ENCODE measurements at regions not wholly inside any gene's neighbourhood (a gene's known extent, or its start where the extent isn't known, plus 50 kb on each side); places are given as distances from the start of the nearest gene placed in this dataset.
"Not testable (repeated sequence)": the region's sequence is repeated elsewhere in the genome, so short reads cannot be mapped to it uniquely, and the experiment has no call there.

DNA sequence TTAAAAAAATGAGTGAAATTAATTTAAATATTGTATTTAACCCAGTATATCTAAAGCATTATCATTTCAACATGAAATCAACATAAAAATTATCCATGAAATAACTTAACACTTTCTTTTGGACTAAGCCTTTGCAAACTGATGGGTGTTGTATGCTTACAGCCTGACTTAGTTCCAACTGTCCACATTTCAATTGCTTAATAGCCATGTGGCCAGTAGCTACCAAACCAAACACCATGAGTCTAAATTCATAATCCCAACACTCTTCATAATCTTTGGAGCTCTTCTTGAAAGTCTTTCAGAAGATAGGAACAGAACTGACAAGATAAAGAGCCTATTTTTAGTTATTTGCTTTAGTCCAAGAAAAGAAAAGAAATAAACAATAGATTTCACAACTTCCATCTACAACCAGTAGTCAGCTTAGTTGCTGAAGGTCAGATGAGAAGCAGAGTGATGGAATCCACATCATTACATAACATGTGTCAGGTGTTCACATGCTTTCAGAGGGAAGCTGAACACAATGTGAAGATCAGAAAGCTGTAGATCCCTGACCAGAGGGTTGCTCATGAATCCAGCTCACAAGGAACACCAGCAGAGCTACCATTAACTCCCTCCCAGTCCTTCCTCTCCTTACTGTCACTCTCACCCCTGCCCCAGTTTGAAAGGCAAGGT, 144.0 kb upstream of the ZNF648 start:
- intact Hi-C loops (cut with DNase I) = loop anchor here in 1 of 10 donors (5.0 kb wide), 1 partner anchor 97 kb away; no protein-coding TSS in a partner anchor
- ATAC-seq (peak in 1 of 4 donors; percentile 40), DNase-seq (no peak)
- Histone ChIP-seq H3K4me3 (no peak overlapping the region), H3K27me3 (no peaks in the 10 kb centered on the region), H3K4me1 (peaks cover 0 to 10% (median 0%) of the 10 kb centered on the region in 12 donors), H3K9me3 (no peaks in the 10 kb centered on the region), H3K27ac (peak overlapping the region in 6 of 12 donors; percentile 45 to 76 (median 67)), H3K36me3 (no peaks in the 10 kb centered on the region)
- no peak for TF ChIP-seq POLR2A (IDR thresholded peaks at IDR 0.05)
- TF ChIP-seq, protein P1, sequence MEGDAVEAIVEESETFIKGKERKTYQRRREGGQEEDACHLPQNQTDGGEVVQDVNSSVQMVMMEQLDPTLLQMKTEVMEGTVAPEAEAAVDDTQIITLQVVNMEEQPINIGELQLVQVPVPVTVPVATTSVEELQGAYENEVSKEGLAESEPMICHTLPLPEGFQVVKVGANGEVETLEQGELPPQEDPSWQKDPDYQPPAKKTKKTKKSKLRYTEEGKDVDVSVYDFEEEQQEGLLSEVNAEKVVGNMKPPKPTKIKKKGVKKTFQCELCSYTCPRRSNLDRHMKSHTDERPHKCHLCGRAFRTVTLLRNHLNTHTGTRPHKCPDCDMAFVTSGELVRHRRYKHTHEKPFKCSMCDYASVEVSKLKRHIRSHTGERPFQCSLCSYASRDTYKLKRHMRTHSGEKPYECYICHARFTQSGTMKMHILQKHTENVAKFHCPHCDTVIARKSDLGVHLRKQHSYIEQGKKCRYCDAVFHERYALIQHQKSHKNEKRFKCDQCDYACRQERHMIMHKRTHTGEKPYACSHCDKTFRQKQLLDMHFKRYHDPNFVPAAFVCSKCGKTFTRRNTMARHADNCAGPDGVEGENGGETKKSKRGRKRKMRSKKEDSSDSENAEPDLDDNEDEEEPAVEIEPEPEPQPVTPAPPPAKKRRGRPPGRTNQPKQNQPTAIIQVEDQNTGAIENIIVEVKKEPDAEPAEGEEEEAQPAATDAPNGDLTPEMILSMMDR (IDR thresholded peaks at IDR 0.05) = no peak

DNA sequence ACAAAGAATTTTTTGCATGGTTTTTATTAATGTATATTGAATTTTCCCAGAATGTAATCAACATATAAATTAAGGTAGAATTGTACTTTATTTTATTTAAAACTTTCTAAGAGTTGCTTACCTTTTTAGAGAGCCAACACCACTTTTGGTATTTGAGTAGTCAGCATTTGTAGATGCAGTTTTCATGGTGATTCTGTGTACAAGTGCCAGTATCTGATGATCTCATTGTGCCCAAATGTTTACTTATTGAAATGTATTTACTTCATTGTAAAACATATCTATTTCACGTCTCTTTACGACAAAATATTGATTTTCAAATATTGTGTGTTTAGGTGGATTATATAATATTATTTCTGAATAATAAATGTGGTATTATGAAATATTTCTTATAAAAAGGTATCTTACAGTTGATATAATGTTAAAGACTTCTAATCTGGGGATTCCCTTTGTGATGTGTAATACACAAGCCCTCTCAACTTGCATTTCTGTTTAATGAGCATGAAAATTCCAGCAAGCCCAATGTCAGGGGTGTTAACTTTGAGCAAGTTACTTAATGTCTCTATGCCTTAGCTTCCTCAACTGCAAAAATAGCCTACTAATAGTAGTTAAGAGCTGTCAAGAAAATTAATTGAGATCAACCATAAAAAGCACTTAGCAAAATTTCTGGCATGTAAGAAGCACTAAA, 141.8 kb upstream of the ZNF648 start:
- intact Hi-C loops (cut with DNase I) = no loop called here
- Histone ChIP-seq H3K4me1 (peaks cover 0 to 12% (median 0%) of the 10 kb centered on the region in 12 donors), H3K27me3 (no peaks in the 10 kb centered on the region), H3K36me3 (no peaks in the 10 kb centered on the region), H3K27ac (no peak overlapping the region), H3K9me3 (no peaks in the 10 kb centered on the region), H3K4me3 (no peak overlapping the region)
- WGBS, 4 donors = 96 to 98% (median 97%) methylated on average over 2 of the region's 2 CpGs
- TF ChIP-seq, protein P1 (IDR thresholded peaks at IDR 0.05) = no peak
- TF ChIP-seq POLR2A (IDR thresholded peaks at IDR 0.05) = no peak
- DNase-seq (no peak), ATAC-seq (no peak)

DNA sequence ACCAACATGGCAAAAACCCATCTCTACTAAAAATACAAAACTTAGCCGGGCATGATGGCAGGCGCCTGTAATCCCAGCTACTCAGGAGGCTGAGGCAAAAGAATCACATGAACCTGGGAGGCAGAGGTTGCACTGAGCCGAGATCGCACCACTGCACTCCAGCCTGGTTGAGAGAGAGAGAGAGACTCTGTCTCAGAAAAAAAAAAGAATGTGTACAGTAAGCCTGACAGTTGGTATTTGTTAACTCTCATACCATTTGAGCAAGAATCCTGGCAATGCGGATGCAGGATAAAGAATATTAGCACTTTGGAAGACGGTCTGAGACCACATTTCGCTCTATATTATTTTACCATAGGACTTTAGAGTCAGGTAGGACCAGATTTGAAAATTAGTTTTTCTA, 140.0 kb upstream of the ZNF648 start:
- ATAC-seq; DNase-seq; intact Hi-C loops (cut with DNase I); H3K27me3 ChIP-seq; H3K27ac ChIP-seq; H3K4me3 ChIP-seq; H3K36me3 ChIP-seq; H3K9me3 ChIP-seq: not testable (repeated sequence)
- 93 to 96% (median 94%) methylated on average over 7 of the region's 7 CpGs for WGBS, 4 donors
- peaks cover 0 to 26% (median 12%) of the 10 kb centered on the region in 12 donors for H3K4me1 ChIP-seq

DNA sequence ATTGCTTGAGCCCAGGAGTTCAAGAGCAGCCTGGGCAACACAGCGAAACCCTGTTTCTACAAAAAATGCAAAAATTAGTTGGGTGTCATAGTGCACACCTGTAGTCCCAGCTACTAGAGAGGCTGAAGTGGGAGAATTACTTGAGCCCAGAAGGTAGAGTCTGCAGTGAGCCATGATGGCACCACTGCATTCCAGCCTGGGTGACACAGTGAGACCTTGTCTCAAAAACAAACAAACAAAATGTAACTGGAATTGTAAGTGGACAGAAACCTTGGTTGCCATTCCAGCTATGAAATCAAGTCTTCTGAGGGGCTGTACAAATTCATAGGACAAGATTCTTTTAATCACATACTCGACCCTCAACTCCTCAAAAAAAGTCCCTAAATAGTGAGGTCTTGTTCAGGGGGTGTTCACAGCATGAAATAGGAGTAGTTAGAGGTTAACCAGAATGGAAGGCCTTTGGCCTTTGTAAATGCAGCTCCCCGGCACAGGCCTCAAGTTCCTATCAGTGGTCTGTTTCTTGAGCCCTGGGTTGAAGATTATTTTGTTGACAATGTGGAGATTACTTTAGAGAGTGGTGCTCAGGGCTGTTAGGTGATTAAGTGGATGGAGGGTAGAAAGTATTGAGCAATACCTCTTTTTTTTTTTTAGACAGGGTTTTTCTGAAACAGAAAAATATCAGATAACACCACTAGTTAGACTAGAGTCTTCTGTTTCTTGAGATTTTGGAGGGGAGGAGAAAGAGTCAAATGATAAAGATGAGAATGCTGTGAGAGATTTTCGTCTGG, 138.7 kb upstream of the ZNF648 start:
- no peak for ATAC-seq
- peaks cover 0 to 21% (median 8%) of the 10 kb centered on the region in 12 donors for H3K4me1 ChIP-seq
- 82 to 88% (median 83%) methylated on average over 4 of the region's 4 CpGs for WGBS, 4 donors
- intact Hi-C loops (cut with DNase I) = no loop called here
- H3K27me3 ChIP-seq = no peaks in the 10 kb centered on the region
- TF ChIP-seq, protein P1 (IDR thresholded peaks at IDR 0.05) = no peak
- no peak for TF ChIP-seq POLR2A (IDR thresholded peaks at IDR 0.05)
- no peak for DNase-seq
- H3K36me3 ChIP-seq = no peaks in the 10 kb centered on the region
- no peaks in the 10 kb centered on the region for H3K9me3 ChIP-seq
- no peak overlapping the region for H3K27ac ChIP-seq
- H3K4me3 ChIP-seq = no peak overlapping the region

All from heart left ventricle (tissue), 16 donors.